ENCODE measurements at regions not wholly inside any gene's neighbourhood (a gene's known extent, or its start where the extent isn't known, plus 50 kb on each side); places are given as distances from the start of the nearest gene placed in this dataset.
A peak's percentile ranks its signal among the peaks of the same experiment; 100 is the strongest.

DNA sequence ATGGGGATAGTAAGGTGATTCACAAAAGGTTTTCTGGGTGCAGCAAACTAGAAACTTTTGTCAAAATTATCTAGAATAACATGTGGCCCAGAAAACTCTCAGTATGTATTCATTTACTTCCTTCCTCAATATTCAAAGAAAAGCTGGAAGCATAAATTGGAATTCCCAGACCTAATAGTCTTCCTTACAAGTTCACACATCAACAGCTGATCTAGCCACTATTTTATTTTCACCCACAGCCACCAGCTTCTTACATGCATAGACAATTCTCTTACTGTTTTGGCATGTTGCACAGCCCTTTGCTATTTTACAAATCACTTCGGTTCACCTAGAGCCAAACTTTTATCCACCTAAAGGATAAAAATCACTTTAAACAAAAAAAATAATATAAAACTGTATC lies 647.8 kb upstream of the CCDC54 start:
- H3K4me3 ChIP-seq: no peak overlapping the region
- DNase-seq (ENCODE audit: low spot score) (no peak), ATAC-seq (ENCODE audit: insufficient number of reproducible peaks, low FRiP score, low read depth) (no peak)
- TF ChIP-seq, protein P1, sequence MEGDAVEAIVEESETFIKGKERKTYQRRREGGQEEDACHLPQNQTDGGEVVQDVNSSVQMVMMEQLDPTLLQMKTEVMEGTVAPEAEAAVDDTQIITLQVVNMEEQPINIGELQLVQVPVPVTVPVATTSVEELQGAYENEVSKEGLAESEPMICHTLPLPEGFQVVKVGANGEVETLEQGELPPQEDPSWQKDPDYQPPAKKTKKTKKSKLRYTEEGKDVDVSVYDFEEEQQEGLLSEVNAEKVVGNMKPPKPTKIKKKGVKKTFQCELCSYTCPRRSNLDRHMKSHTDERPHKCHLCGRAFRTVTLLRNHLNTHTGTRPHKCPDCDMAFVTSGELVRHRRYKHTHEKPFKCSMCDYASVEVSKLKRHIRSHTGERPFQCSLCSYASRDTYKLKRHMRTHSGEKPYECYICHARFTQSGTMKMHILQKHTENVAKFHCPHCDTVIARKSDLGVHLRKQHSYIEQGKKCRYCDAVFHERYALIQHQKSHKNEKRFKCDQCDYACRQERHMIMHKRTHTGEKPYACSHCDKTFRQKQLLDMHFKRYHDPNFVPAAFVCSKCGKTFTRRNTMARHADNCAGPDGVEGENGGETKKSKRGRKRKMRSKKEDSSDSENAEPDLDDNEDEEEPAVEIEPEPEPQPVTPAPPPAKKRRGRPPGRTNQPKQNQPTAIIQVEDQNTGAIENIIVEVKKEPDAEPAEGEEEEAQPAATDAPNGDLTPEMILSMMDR (IDR thresholded peaks at IDR 0.05): no peak
- H3K4me1 ChIP-seq (ENCODE audit: control insufficient read depth in 1 of 2, low read depth in 2 of 2): peaks cover 4 to 6% of the 10 kb centered on the region in 2 donors
- H3K9me3 ChIP-seq: no peaks in the 10 kb centered on the region
- no peaks in the 10 kb centered on the region for H3K36me3 ChIP-seq
- no peaks in the 10 kb centered on the region for H3K27me3 ChIP-seq (replicated peaks; ENCODE audit: insufficient read depth)
- peak overlapping the region in 1 of 2 donors; percentile 57 for H3K27ac ChIP-seq

DNA sequence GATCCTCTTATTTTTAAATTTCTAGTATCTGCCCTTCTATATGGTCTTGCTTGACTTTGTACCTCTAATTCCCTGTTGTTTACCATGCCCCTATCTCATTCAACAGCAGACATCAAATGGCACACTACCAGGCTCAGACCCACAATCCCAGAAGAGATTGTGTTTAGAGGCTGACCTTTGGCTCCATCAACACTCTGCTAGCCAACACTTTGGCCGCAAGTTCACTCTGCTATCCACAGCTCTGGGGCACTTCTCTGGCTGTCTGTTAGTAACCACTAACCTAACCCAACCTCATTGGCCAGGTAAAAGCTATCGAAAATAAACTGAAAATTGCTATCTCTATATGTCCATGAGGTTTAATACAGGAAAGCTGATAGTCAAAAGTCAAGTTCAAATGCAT lies 646.0 kb upstream of the CCDC54 start:
- ATAC-seq (ENCODE audit: insufficient number of reproducible peaks, low FRiP score, low read depth) (no peak), DNase-seq (ENCODE audit: low spot score) (no peak)
- Histone ChIP-seq H3K4me3 (no peak overlapping the region), H3K27ac (no peak overlapping the region), H3K4me1 (ENCODE audit: control insufficient read depth in 1 of 2, low read depth in 2 of 2) (peaks cover 4 to 6% of the 10 kb centered on the region in 2 donors), H3K27me3 (replicated peaks; ENCODE audit: insufficient read depth) (no peaks in the 10 kb centered on the region), H3K9me3 (no peaks in the 10 kb centered on the region), H3K36me3 (no peaks in the 10 kb centered on the region)
- TF ChIP-seq, protein P1 (IDR thresholded peaks at IDR 0.05): no peak

DNA sequence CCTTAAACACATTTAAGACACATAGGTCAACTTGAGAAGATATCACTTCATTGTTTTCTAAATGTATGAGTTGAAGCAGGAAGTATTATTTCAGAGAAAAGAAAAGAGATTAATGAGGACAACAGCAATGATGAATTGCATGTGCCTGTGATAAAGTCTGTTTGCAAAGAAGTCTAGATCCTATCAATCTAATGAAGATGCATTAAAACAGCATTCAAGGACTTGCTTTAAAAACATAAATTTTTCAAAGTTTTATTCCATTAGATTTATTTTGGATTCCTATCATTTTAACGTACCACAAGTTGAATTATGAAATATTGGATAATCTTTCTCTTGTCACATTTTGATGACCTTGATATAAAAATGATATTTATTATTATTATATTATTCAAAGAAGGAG lies 642.5 kb upstream of the CCDC54 start:
- Histone ChIP-seq H3K27me3 (replicated peaks; ENCODE audit: insufficient read depth) (no peaks in the 10 kb centered on the region), H3K4me3 (no peak overlapping the region), H3K27ac (no peak overlapping the region), H3K9me3 (no peaks in the 10 kb centered on the region), H3K36me3 (no peaks in the 10 kb centered on the region), H3K4me1 (ENCODE audit: control insufficient read depth in 1 of 2, low read depth in 2 of 2) (no peaks in the 10 kb centered on the region)
- DNase-seq (ENCODE audit: low spot score): no peak
- TF ChIP-seq, protein P1 (IDR thresholded peaks at IDR 0.05): no peak
- no peak for ATAC-seq (ENCODE audit: insufficient number of reproducible peaks, low FRiP score, low read depth)

DNA sequence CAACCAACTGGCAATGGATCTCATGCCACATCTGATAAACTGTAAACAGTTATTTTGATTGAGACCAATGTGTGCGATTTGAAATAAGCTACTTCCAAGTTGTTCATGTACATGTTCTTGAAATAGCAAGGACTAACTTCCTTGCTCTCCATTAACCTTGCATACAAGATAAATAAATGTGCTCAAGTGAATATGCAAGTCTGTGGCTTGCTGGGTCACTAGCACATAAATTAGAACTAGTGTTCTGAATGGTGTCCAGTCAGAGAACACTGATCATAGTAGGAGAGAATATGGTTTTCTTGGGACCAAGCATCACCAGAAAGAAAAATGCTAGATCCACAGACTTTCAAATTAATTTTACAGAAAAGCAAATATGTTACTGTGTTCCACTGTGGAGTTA lies 640.0 kb upstream of the CCDC54 start:
- Histone ChIP-seq H3K4me3 (no peak overlapping the region), H3K27ac (no peak overlapping the region), H3K4me1 (ENCODE audit: control insufficient read depth in 1 of 2, low read depth in 2 of 2) (no peaks in the 10 kb centered on the region), H3K36me3 (no peaks in the 10 kb centered on the region), H3K27me3 (replicated peaks; ENCODE audit: insufficient read depth) (no peaks in the 10 kb centered on the region), H3K9me3 (no peaks in the 10 kb centered on the region)
- DNase-seq (ENCODE audit: low spot score) (no peak), ATAC-seq (ENCODE audit: insufficient number of reproducible peaks, low FRiP score, low read depth) (no peak)
- TF ChIP-seq, protein P1 (IDR thresholded peaks at IDR 0.05): no peak

DNA sequence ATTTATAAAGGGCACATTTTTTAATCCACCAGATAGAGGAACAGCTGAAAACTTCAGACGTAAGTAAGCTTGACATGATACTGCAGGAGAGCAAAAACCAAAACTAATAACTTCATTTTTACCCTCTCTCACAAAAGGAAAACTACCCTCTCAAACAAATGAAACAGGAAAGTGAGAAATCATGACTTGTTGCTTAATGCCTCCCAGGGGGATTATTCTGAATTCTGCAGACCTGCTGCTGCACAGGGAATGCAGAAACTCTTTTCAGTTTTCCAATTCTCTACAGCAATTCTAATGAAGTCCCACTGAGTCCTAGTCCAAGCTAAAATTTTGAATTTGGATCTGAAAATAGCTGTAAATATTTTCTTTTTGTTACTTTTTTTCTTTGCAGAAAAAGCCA lies 637.1 kb upstream of the CCDC54 start:
- Histone ChIP-seq H3K27ac (no peak overlapping the region), H3K9me3 (no peaks in the 10 kb centered on the region), H3K4me1 (ENCODE audit: control insufficient read depth in 1 of 2, low read depth in 2 of 2) (no peaks in the 10 kb centered on the region), H3K27me3 (replicated peaks; ENCODE audit: insufficient read depth) (no peaks in the 10 kb centered on the region), H3K36me3 (no peaks in the 10 kb centered on the region), H3K4me3 (no peak overlapping the region)
- TF ChIP-seq, protein P1 (IDR thresholded peaks at IDR 0.05): no peak
- ATAC-seq (ENCODE audit: insufficient number of reproducible peaks, low FRiP score, low read depth) (no peak), DNase-seq (ENCODE audit: low spot score) (no peak)
